GM18870 (cell line): ENCODE measurements at regions not wholly inside any gene's neighbourhood (a gene's known extent, or its start where the extent isn't known, plus 50 kb on each side); places are given as distances from the start of the nearest gene placed in this dataset.
"Not testable (repeated sequence)": the region's sequence is repeated elsewhere in the genome, so short reads cannot be mapped to it uniquely, and the experiment has no call there.

Experiments
- ATAC-seq: cut with Tn5 transposase; IDR thresholded peaks from one replicate; pipeline ENCODE4 v1.9.1; 2021; ENCODE audit warnings: moderate library complexity; ENCODE audit not compliant: unreplicated experiment

GRCh38 chr11:127994736-127995135 lies 592.6 kb downstream of the ETS1 start:
- ATAC-seq, result no peak

- no peak for ATAC-seq
These were observed 593.6 kb downstream of the ETS1 start for GRCh38 chr11:127993788-127994187.

- no peak for ATAC-seq
These were observed 594.1 kb downstream of the ETS1 start for GRCh38 chr11:127993281-127993680.

GRCh38 chr11:127986073-127986472 lies 601.3 kb downstream of the ETS1 start:
- no peak for ATAC-seq

- ATAC-seq, result no peak
These were observed 614.5 kb downstream of the ETS1 start for GRCh38 chr11:127972816-127973215.

GRCh38 chr11:127971448-127971847 lies 615.9 kb downstream of the ETS1 start:
- ATAC-seq, result no peak

- ATAC-seq, result no peak
These were observed 620.5 kb downstream of the ETS1 start for GRCh38 chr11:127966821-127967220.

GRCh38 chr11:127965939-127966668 lies 621.3 kb downstream of the ETS1 start:
- no peak for ATAC-seq

GRCh38 chr11:127962416-127962815 lies 624.9 kb downstream of the ETS1 start:
- no peak for ATAC-seq

- ATAC-seq, result no peak
These were observed 637.2 kb downstream of the ETS1 start for GRCh38 chr11:127950162-127950561.

- ATAC-seq, result no peak
These were observed 643.6 kb downstream of the ETS1 start for GRCh38 chr11:127943763-127944162.

GRCh38 chr11:127943152-127943551 lies 644.2 kb downstream of the ETS1 start:
- ATAC-seq, result no peak

GRCh38 chr11:127941554-127941953 lies 645.8 kb downstream of the ETS1 start:
- not testable (repeated sequence) for ATAC-seq

GRCh38 chr11:127939000-127939399 lies 648.4 kb downstream of the ETS1 start:
- no peak for ATAC-seq

- ATAC-seq, result no peak
These were observed 652.3 kb downstream of the ETS1 start for GRCh38 chr11:127935081-127935480.

- not testable (repeated sequence) for ATAC-seq
These were observed 653.4 kb downstream of the ETS1 start for GRCh38 chr11:127933961-127934360.

- ATAC-seq, result no peak
These were observed 655.6 kb downstream of the ETS1 start for GRCh38 chr11:127931803-127932202.

- no peak for ATAC-seq
These were observed 660.6 kb downstream of the ETS1 start for GRCh38 chr11:127926721-127927120.

- no peak for ATAC-seq
These were observed 661.9 kb downstream of the ETS1 start for GRCh38 chr11:127925475-127925874.

- no peak for ATAC-seq
These were observed 668.0 kb downstream of the ETS1 start for GRCh38 chr11:127919206-127920000.

- ATAC-seq, result no peak
These were observed 685.0 kb downstream of the ETS1 start for GRCh38 chr11:127902382-127902781.
